CD8-positive, alpha-beta memory T cell (primary cell): ENCODE measurements at regions not wholly inside any gene's neighbourhood (a gene's known extent, or its start where the extent isn't known, plus 50 kb on each side); places are given as distances from the start of the nearest gene placed in this dataset.
"Not testable (repeated sequence)": the region's sequence is repeated elsewhere in the genome, so short reads cannot be mapped to it uniquely, and the experiment has no call there.

Source experiments
- CTCF ChIA-PET: fragments of 350-600 bp; sonication (Branson Sonifier 250); formaldehyde crosslinking; loops from one replicate; lab custom pipeline; 2021; ENCODE audit warnings: antibody characterized with exemption; lab: Charles Lee
- POLR2A ChIA-PET: fragments of 350-600 bp; sonication (Branson Sonifier 250); formaldehyde crosslinking; loops from one replicate; lab custom pipeline; 2021; ENCODE audit warnings: antibody characterized with exemption; lab: Charles Lee
- DNase-seq, 5 donors: peaks; one replicate each; pipeline versions ENCODE4 v3.0.0 to v3.0.0-alpha.2; 2020 to 2022; ENCODE audit warnings: mixed read lengths in 1 of 5
- H3K27ac ChIP-seq: one replicate; pipeline ENCODE4 v1.7.0; 2013; ENCODE audit warnings: low read depth, mild to moderate bottlenecking, low read length, moderate library complexity
- H3K27me3 ChIP-seq: 2 replicates; pipeline ENCODE4 v1.7.0; 2013; ENCODE audit warnings: low read length, mild to moderate bottlenecking; ENCODE audit not compliant: insufficient read depth, poor library complexity, severe bottlenecking
- H3K36me3 ChIP-seq: 2 replicates; pipeline ENCODE4 v1.7.0; 2013; ENCODE audit warnings: mild to moderate bottlenecking, low read length, moderate library complexity; ENCODE audit not compliant: insufficient read depth
- H3K4me1 ChIP-seq: 2 replicates; pipeline ENCODE4 v1.7.0; 2013; ENCODE audit warnings: mild to moderate bottlenecking, low read length, moderate library complexity; ENCODE audit not compliant: insufficient read depth
- H3K4me3 ChIP-seq: 2 replicates; pipeline ENCODE4 v1.7.0; 2013; ENCODE audit warnings: mild to moderate bottlenecking, low read length
- H3K9me3 ChIP-seq: 2 replicates; pipeline ENCODE4 v1.7.0; 2013; ENCODE audit warnings: mild to moderate bottlenecking, low read length
- H3K27ac Mint-ChIP-seq, 8 donors: one replicate each; pipeline ENCODE4 v1.8.0; 2020 to 2021; ENCODE audit warnings: mixed read lengths in 8 of 8, mild to moderate bottlenecking in 6 of 8, inconsistent platforms in 3 of 8, moderate library complexity in 3 of 8
- H3K27me3 Mint-ChIP-seq, 2 donors: one replicate each; pipeline ENCODE4 v1.8.0; 2020 to 2021; ENCODE audit warnings: mixed read lengths in 2 of 2, mild to moderate bottlenecking in 1 of 2, moderate library complexity in 1 of 2
- H3K36me3 Mint-ChIP-seq, 3 donors: one replicate each; pipeline ENCODE4 v1.8.0; 2020 to 2021; ENCODE audit warnings: mixed read lengths in 3 of 3, inconsistent platforms in 1 of 3, mild to moderate bottlenecking in 1 of 3
- H3K4me1 Mint-ChIP-seq, 3 donors: one replicate each; pipeline ENCODE4 v1.8.0; 2020 to 2021; ENCODE audit warnings: mixed read lengths in 3 of 3, inconsistent platforms in 1 of 3, mild to moderate bottlenecking in 1 of 3
- H3K4me3 Mint-ChIP-seq, 7 donors: one replicate each; pipeline ENCODE4 v1.8.0; 2020 to 2021; ENCODE audit warnings: mixed read lengths in 7 of 7, mild to moderate bottlenecking in 6 of 7, moderate library complexity in 4 of 7, inconsistent platforms in 2 of 7
- H3K9me3 Mint-ChIP-seq, 5 donors: one replicate each; pipeline ENCODE4 v1.8.0; 2020 to 2022; ENCODE audit warnings: mixed read lengths in 5 of 5, mild to moderate bottlenecking in 3 of 5, moderate library complexity in 2 of 5, inconsistent platforms in 1 of 5

DNA sequence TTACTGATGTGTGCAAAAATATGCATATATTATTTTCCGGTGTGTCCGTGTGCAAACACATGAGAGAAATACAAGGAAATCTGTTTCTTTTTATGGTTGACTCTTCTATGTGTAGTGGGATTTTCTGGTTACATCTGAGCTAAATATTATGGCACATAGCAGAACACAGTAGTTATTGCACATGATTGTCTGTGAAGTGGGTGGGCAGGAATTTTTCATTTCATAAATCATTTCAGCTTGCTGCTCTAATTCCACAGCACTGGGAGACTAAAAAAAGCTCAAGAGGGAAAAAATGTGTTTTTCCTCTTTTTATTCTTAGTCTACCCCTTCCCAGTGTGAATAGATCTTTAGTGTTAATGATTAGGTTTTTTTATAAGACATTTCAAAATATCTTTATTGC, 197.9 kb downstream of the MBL2 start:
- H3K27ac Mint-ChIP-seq, result no peak overlapping the region
- H3K4me1 ChIP-seq, result no peaks in the 10 kb centered on the region
- peaks cover 4 to 40% (median 14%) of the 10 kb centered on the region in 5 donors for H3K9me3 Mint-ChIP-seq
- H3K4me3 Mint-ChIP-seq, result no peak overlapping the region
- H3K27ac ChIP-seq, result no peak overlapping the region
- ChIA-PET POLR2A (no interaction called here), CTCF (no interaction called here)
- no peak for DNase-seq
- no peaks in the 10 kb centered on the region for H3K36me3 Mint-ChIP-seq
- no peaks in the 10 kb centered on the region for H3K27me3 ChIP-seq
- H3K9me3 ChIP-seq, result no peaks in the 10 kb centered on the region
- H3K4me3 ChIP-seq, result no peak overlapping the region
- H3K4me1 Mint-ChIP-seq, result no peaks in the 10 kb centered on the region
- no peaks in the 10 kb centered on the region for H3K27me3 Mint-ChIP-seq
- no peaks in the 10 kb centered on the region for H3K36me3 ChIP-seq

DNA sequence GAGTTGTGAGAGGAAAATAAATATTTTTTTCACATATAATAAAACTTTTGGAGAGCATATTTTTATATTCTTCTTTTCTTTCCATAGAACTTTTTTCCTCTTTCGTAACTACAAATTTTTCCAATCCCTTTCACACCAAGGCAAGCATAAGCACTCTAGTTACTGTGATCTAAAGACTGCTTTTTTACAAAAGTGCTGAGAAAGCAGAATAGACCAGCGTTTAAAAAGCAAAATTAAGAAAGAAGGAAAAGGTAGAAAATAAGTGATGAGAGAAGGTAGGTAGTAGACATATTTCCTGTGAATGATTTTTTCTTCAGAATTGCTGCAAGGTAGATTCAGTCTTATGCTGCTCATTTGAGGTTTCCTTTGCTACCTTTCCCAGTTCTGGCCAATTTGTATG, 195.5 kb downstream of the MBL2 start:
- H3K4me3 Mint-ChIP-seq, result no peak overlapping the region
- H3K27me3 ChIP-seq, result no peaks in the 10 kb centered on the region
- ChIA-PET POLR2A (no interaction called here), CTCF (no interaction called here)
- DNase-seq, result no peak
- no peak overlapping the region for H3K4me3 ChIP-seq
- peaks cover 11 to 43% (median 18%) of the 10 kb centered on the region in 5 donors for H3K9me3 Mint-ChIP-seq
- H3K27me3 Mint-ChIP-seq, result no peaks in the 10 kb centered on the region
- H3K36me3 Mint-ChIP-seq, result no peaks in the 10 kb centered on the region
- no peak overlapping the region for H3K27ac ChIP-seq
- H3K36me3 ChIP-seq, result no peaks in the 10 kb centered on the region
- H3K9me3 ChIP-seq, result no peaks in the 10 kb centered on the region
- H3K27ac Mint-ChIP-seq, result no peak overlapping the region
- H3K4me1 ChIP-seq, result no peaks in the 10 kb centered on the region
- no peaks in the 10 kb centered on the region for H3K4me1 Mint-ChIP-seq

GRCh38 chr10:52578871-52579405, 193.6 kb downstream of the MBL2 start:
- no peaks in the 10 kb centered on the region for H3K27me3 ChIP-seq
- Mint-ChIP-seq H3K4me3 (no peak overlapping the region), H3K27me3 (no peaks in the 10 kb centered on the region), H3K9me3 (peaks cover 10 to 41% (median 19%) of the 10 kb centered on the region in 5 donors), H3K4me1 (no peaks in the 10 kb centered on the region), H3K36me3 (no peaks in the 10 kb centered on the region), H3K27ac (no peak overlapping the region)
- H3K4me3 ChIP-seq, result no peak overlapping the region
- no peaks in the 10 kb centered on the region for H3K36me3 ChIP-seq
- ChIA-PET CTCF (no interaction called here), POLR2A (no interaction called here)
- no peak overlapping the region for H3K27ac ChIP-seq
- H3K4me1 ChIP-seq, result no peaks in the 10 kb centered on the region
- no peaks in the 10 kb centered on the region for H3K9me3 ChIP-seq
- DNase-seq, result no peak

- peaks cover 13 to 42% (median 17%) of the 10 kb centered on the region in 5 donors for H3K9me3 Mint-ChIP-seq
- H3K36me3 Mint-ChIP-seq, H3K4me3 Mint-ChIP-seq, H3K36me3 ChIP-seq, H3K27me3 ChIP-seq, H3K27ac Mint-ChIP-seq, DNase-seq, H3K4me1 Mint-ChIP-seq, H3K4me3 ChIP-seq, H3K27ac ChIP-seq, H3K9me3 ChIP-seq, H3K27me3 Mint-ChIP-seq, POLR2A ChIA-PET, H3K4me1 ChIP-seq, CTCF ChIA-PET: not testable (repeated sequence)
Observed at GRCh38 chr10:52581636-52582035, 190.9 kb downstream of the MBL2 start.

GRCh38 chr10:52583336-52583735, 189.2 kb downstream of the MBL2 start:
- peaks cover 14 to 46% (median 23%) of the 10 kb centered on the region in 5 donors for H3K9me3 Mint-ChIP-seq
- H3K9me3 ChIP-seq, result no peaks in the 10 kb centered on the region
- H3K4me1 Mint-ChIP-seq, result no peaks in the 10 kb centered on the region
- H3K27ac Mint-ChIP-seq, result no peak overlapping the region
- H3K27ac ChIP-seq, result no peak overlapping the region
- CTCF ChIA-PET, result no interaction called here
- no peak overlapping the region for H3K4me3 Mint-ChIP-seq
- no peaks in the 10 kb centered on the region for H3K4me1 ChIP-seq
- no peaks in the 10 kb centered on the region for H3K27me3 ChIP-seq
- H3K36me3 Mint-ChIP-seq, result no peaks in the 10 kb centered on the region
- POLR2A ChIA-PET, result no interaction called here
- DNase-seq, result no peak
- H3K36me3 ChIP-seq, result no peaks in the 10 kb centered on the region
- H3K4me3 ChIP-seq, result no peak overlapping the region
- H3K27me3 Mint-ChIP-seq, result no peaks in the 10 kb centered on the region

DNA sequence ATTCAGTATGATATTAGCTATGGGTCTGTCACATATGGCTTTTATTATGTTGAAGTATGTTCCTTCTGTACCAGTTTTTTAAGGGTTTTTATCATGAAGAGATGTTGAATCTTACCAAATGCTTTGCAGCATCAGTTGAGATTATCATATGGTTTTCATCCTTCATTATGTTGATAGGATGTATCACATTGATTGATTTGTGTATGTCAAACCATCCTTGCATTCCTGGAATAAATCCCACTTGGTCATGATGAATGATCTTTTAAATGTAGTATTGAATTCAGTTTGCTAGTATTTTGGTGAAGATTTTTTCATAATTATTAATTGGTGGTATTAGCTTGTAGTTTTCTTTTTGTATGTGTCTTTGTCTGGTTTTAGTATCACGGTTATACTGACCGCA, 185.9 kb downstream of the MBL2 start:
- Mint-ChIP-seq H3K27ac (no peak overlapping the region), H3K27me3 (no peaks in the 10 kb centered on the region), H3K9me3 (peaks cover 20 to 53% (median 21%) of the 10 kb centered on the region in 5 donors), H3K36me3 (no peaks in the 10 kb centered on the region), H3K4me1 (no peaks in the 10 kb centered on the region), H3K4me3 (no peak overlapping the region)
- Histone ChIP-seq H3K4me1 (no peaks in the 10 kb centered on the region), H3K9me3 (no peaks in the 10 kb centered on the region), H3K27ac (no peak overlapping the region), H3K36me3 (no peaks in the 10 kb centered on the region), H3K27me3 (no peaks in the 10 kb centered on the region), H3K4me3 (no peak overlapping the region)
- no peak for DNase-seq
- ChIA-PET POLR2A (no interaction called here), CTCF (no interaction called here)

GRCh38 chr10:52597189-52597863, 175.3 kb downstream of the MBL2 start:
- Histone ChIP-seq H3K4me3 (no peak overlapping the region), H3K27me3 (no peaks in the 10 kb centered on the region), H3K27ac (no peak overlapping the region), H3K36me3 (no peaks in the 10 kb centered on the region), H3K4me1 (no peaks in the 10 kb centered on the region), H3K9me3 (no peaks in the 10 kb centered on the region)
- Mint-ChIP-seq H3K9me3 (peaks cover 2 to 18% (median 4%) of the 10 kb centered on the region in 5 donors), H3K4me3 (no peak overlapping the region), H3K4me1 (no peaks in the 10 kb centered on the region), H3K27me3 (no peaks in the 10 kb centered on the region), H3K27ac (no peak overlapping the region), H3K36me3 (no peaks in the 10 kb centered on the region)
- CTCF ChIA-PET, result no interaction called here
- POLR2A ChIA-PET, result no interaction called here
- no peak for DNase-seq

GRCh38 chr10:52598936-52599335, 173.6 kb downstream of the MBL2 start:
- Histone ChIP-seq H3K9me3 (no peaks in the 10 kb centered on the region), H3K36me3 (no peaks in the 10 kb centered on the region), H3K4me1 (no peaks in the 10 kb centered on the region), H3K4me3 (no peak overlapping the region), H3K27ac (no peak overlapping the region), H3K27me3 (no peaks in the 10 kb centered on the region)
- peaks cover 0 to 14% (median 4%) of the 10 kb centered on the region in 5 donors for H3K9me3 Mint-ChIP-seq
- POLR2A ChIA-PET, result no interaction called here
- H3K4me1 Mint-ChIP-seq, result no peaks in the 10 kb centered on the region
- DNase-seq, result no peak
- no peaks in the 10 kb centered on the region for H3K27me3 Mint-ChIP-seq
- no peaks in the 10 kb centered on the region for H3K36me3 Mint-ChIP-seq
- H3K4me3 Mint-ChIP-seq, result no peak overlapping the region
- CTCF ChIA-PET, result no interaction called here
- H3K27ac Mint-ChIP-seq, result no peak overlapping the region
